ENCODE measurements at regions not wholly inside any gene's neighbourhood (a gene's known extent, or its start where the extent isn't known, plus 50 kb on each side); places are given as distances from the start of the nearest gene placed in this dataset.

GRCh38 chr12:77601069-77601468 lies 229.6 kb upstream of the NAV3 start:
- TF ChIP-seq, protein P1, sequence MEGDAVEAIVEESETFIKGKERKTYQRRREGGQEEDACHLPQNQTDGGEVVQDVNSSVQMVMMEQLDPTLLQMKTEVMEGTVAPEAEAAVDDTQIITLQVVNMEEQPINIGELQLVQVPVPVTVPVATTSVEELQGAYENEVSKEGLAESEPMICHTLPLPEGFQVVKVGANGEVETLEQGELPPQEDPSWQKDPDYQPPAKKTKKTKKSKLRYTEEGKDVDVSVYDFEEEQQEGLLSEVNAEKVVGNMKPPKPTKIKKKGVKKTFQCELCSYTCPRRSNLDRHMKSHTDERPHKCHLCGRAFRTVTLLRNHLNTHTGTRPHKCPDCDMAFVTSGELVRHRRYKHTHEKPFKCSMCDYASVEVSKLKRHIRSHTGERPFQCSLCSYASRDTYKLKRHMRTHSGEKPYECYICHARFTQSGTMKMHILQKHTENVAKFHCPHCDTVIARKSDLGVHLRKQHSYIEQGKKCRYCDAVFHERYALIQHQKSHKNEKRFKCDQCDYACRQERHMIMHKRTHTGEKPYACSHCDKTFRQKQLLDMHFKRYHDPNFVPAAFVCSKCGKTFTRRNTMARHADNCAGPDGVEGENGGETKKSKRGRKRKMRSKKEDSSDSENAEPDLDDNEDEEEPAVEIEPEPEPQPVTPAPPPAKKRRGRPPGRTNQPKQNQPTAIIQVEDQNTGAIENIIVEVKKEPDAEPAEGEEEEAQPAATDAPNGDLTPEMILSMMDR (IDR thresholded peaks at IDR 0.05; ENCODE audit: insufficient read depth, low read length, poor library complexity, severe bottlenecking), result no peak
- Histone ChIP-seq H3K36me3 (ENCODE audit: control insufficient read depth, insufficient read depth, low read length) (no peaks in the 10 kb centered on the region), H3K4me3 (replicated peaks; ENCODE audit: low read depth, low read length) (no peak overlapping the region), H3K27me3 (replicated peaks; ENCODE audit: control insufficient read depth, insufficient read depth, low read length) (no peaks in the 10 kb centered on the region)
- no peak for DNase-seq (ENCODE audit: extremely low read depth, insufficient read length)

DNA sequence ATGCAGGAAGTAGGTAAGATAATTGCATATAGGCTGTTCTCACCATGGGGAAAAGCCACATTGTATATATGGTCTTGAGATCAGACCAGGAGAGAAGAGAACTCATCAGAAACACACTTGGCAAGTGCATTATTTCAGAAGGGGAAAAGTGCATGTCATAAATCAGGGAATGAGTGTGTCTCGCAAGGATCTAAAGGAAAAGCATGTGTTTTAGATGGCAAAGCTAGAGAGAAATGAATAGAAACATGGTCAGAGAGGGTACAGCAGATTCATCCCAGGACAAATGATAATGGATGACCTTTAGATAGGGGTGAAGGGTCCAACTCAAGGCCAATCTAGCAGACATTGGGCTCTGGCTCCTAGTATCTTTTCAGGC lies 230.2 kb upstream of the NAV3 start:
- Histone ChIP-seq H3K36me3 (ENCODE audit: control insufficient read depth, insufficient read depth, low read length) (no peaks in the 10 kb centered on the region), H3K4me3 (replicated peaks; ENCODE audit: low read depth, low read length) (no peak overlapping the region), H3K27me3 (replicated peaks; ENCODE audit: control insufficient read depth, insufficient read depth, low read length) (no peaks in the 10 kb centered on the region)
- DNase-seq (ENCODE audit: extremely low read depth, insufficient read length), result no peak
- TF ChIP-seq, protein P1 (IDR thresholded peaks at IDR 0.05; ENCODE audit: insufficient read depth, low read length, poor library complexity, severe bottlenecking), result no peak

- Histone ChIP-seq H3K36me3 (ENCODE audit: control insufficient read depth, insufficient read depth, low read length) (no peaks in the 10 kb centered on the region), H3K4me3 (replicated peaks; ENCODE audit: low read depth, low read length) (no peak overlapping the region), H3K27me3 (replicated peaks; ENCODE audit: control insufficient read depth, insufficient read depth, low read length) (no peaks in the 10 kb centered on the region)
- DNase-seq (ENCODE audit: extremely low read depth, insufficient read length), result no peak
- TF ChIP-seq, protein P1 (IDR thresholded peaks at IDR 0.05; ENCODE audit: insufficient read depth, low read length, poor library complexity, severe bottlenecking), result no peak
These were observed 230.8 kb upstream of the NAV3 start for GRCh38 chr12:77599782-77600467.

DNA sequence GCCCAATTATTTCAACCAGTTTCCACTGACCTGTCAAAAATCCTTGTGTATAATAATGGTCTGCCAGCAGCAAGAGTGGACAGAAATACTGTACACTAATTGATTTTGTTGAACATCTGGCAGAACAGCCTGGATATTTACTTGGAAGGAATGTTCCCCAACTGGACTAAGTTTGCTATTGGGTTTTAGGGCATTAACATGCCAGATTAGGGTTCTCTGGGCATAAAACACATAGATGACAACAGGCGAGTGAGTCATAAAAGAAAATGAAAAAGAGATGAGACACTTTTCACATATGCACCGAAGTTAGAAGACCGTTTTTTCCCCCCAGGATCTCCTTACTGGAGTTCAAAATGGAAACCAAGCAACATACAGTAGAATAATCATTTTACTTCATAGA lies 236.3 kb upstream of the NAV3 start:
- DNase-seq (ENCODE audit: extremely low read depth, insufficient read length), result no peak
- Histone ChIP-seq H3K27me3 (replicated peaks; ENCODE audit: control insufficient read depth, insufficient read depth, low read length) (no peaks in the 10 kb centered on the region), H3K4me3 (replicated peaks; ENCODE audit: low read depth, low read length) (no peak overlapping the region), H3K36me3 (ENCODE audit: control insufficient read depth, insufficient read depth, low read length) (no peaks in the 10 kb centered on the region)
- TF ChIP-seq, protein P1 (IDR thresholded peaks at IDR 0.05; ENCODE audit: insufficient read depth, low read length, poor library complexity, severe bottlenecking), result no peak

DNA sequence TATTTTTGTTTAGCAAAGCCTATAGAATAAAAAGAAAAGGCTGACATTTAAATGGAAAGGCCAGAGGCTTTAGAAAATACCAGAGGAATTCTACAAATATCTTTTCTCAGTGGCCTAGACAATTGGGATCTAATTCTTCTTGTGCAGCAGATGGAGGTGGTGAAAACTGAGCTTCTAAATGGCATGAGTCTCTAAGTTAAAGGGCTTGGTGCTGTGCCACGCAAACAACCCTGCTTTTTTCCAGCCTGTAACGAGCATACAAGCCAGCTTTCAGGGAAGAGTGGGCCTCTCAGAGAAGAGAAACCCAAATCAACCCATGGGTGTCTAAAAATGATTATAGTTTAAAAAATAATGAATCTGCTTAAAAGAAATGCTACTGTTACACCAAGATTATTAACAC lies 237.9 kb upstream of the NAV3 start:
- no peaks in the 10 kb centered on the region for H3K36me3 ChIP-seq (ENCODE audit: control insufficient read depth, insufficient read depth, low read length)

More for the DNA sequence above, 237.9 kb upstream of the NAV3 start:
- no peak for DNase-seq (ENCODE audit: extremely low read depth, insufficient read length)
- H3K4me3 ChIP-seq (replicated peaks; ENCODE audit: low read depth, low read length), result no peak overlapping the region
- H3K27me3 ChIP-seq (replicated peaks; ENCODE audit: control insufficient read depth, insufficient read depth, low read length), result no peaks in the 10 kb centered on the region
- TF ChIP-seq, protein P1 (IDR thresholded peaks at IDR 0.05; ENCODE audit: insufficient read depth, low read length, poor library complexity, severe bottlenecking), result no peak
